Testis (tissue), 2 donors: ENCODE measurements at regions not wholly inside any gene's neighbourhood (a gene's known extent, or its start where the extent isn't known, plus 50 kb on each side); places are given as distances from the start of the nearest gene placed in this dataset.

Experiments used
- DNase-seq: peaks from one replicate; pipeline ENCODE4 v3.0.0-alpha.2; 2019
- H3K27ac ChIP-seq, 2 donors: fragments of 200-600 bp; sonication (generic); one replicate each; pipeline ENCODE4 v1.5.1; 2019
- H3K27me3 ChIP-seq: fragments of 200-600 bp; sonication (generic); one replicate; pipeline ENCODE4 v1.5.1; 2019
- H3K36me3 ChIP-seq: fragments of 200-600 bp; sonication (generic); one replicate; pipeline ENCODE4 v1.5.1; 2017; ENCODE audit warnings: low read depth; ENCODE audit errors: missing control alignments
- H3K4me1 ChIP-seq: fragments of 200-600 bp; sonication (generic); one replicate; pipeline ENCODE4 v1.5.1; 2019
- H3K4me3 ChIP-seq, 2 donors: fragments of 200-600 bp; sonication (generic); one replicate each; pipeline ENCODE4 v1.5.1; 2017 to 2019
- H3K9me3 ChIP-seq: fragments of 200-600 bp; sonication (generic); one replicate; pipeline ENCODE4 v1.5.1; 2017
- POLR2A ChIP-seq: fragments of 450-650 bp; IDR thresholded peaks from one replicate; pipeline ENCODE4 v1.6.1; 2017; ENCODE audit warnings: antibody characterized with exemption, mild to moderate bottlenecking, moderate library complexity
- WGBS, 2 donors: methylation state at CpG; one replicate each; pipeline ENCODE4 v1.1.5; 2018; 5-methylcytosine and 5-hydroxymethylcytosine counted together
- intact Hi-C: fragments of 100-400 bp; cut with DNase I; formaldehyde crosslinking; loops from one replicate; pipeline ENCODE4 v1.15.1; 2023; ENCODE audit warnings: low total_unique reads
- TF ChIP-seq, protein P1 (sequence below), 3 experiments: fragments of 450-650 bp in 2 of 3; fragments of 200-600 bp in 1 of 3; sonication (generic) in 1 of 3; IDR thresholded peaks; one replicate each; pipeline ENCODE4 v1.5.1; 2016 to 2019; ENCODE audit warnings: antibody characterized with exemption in 3 of 3, mild to moderate bottlenecking in 2 of 3, moderate library complexity in 1 of 3

DNA sequence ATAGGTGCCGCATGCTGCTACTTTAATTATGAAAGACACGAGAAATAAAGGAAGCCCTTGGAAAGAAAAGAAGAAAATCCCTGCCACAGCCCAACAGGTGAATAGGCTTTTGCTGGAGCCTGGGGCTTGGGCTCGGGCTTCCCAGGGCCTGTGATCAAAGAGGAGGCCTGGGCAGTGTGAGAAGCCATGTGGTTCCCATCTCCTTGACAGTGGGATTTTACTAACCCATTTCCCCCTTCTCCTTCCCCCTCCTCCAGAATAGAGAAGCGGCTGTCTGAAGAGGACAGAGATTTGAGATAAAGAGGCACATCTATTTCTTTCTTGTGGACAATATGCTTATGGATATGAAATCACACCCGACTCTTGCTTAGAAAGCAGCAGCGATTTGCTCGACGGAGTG lies 369.1 kb downstream of the MCTP2 start:
- Histone ChIP-seq H3K27ac (no peak overlapping the region), H3K4me3 (no peak overlapping the region), H3K27me3 (no peaks in the 10 kb centered on the region), H3K9me3 (no peaks in the 10 kb centered on the region), H3K4me1 (no peaks in the 10 kb centered on the region), H3K36me3 (no peaks in the 10 kb centered on the region)
- DNase-seq, result no peak
- no peak for TF ChIP-seq POLR2A
- TF ChIP-seq, protein P1, sequence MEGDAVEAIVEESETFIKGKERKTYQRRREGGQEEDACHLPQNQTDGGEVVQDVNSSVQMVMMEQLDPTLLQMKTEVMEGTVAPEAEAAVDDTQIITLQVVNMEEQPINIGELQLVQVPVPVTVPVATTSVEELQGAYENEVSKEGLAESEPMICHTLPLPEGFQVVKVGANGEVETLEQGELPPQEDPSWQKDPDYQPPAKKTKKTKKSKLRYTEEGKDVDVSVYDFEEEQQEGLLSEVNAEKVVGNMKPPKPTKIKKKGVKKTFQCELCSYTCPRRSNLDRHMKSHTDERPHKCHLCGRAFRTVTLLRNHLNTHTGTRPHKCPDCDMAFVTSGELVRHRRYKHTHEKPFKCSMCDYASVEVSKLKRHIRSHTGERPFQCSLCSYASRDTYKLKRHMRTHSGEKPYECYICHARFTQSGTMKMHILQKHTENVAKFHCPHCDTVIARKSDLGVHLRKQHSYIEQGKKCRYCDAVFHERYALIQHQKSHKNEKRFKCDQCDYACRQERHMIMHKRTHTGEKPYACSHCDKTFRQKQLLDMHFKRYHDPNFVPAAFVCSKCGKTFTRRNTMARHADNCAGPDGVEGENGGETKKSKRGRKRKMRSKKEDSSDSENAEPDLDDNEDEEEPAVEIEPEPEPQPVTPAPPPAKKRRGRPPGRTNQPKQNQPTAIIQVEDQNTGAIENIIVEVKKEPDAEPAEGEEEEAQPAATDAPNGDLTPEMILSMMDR (IDR thresholded peaks at IDR 0.05), result no peak
- 80 to 96% methylated on average over 8 of the region's 8 CpGs for WGBS, 2 donors
- intact Hi-C loops, result no loop called here

DNA sequence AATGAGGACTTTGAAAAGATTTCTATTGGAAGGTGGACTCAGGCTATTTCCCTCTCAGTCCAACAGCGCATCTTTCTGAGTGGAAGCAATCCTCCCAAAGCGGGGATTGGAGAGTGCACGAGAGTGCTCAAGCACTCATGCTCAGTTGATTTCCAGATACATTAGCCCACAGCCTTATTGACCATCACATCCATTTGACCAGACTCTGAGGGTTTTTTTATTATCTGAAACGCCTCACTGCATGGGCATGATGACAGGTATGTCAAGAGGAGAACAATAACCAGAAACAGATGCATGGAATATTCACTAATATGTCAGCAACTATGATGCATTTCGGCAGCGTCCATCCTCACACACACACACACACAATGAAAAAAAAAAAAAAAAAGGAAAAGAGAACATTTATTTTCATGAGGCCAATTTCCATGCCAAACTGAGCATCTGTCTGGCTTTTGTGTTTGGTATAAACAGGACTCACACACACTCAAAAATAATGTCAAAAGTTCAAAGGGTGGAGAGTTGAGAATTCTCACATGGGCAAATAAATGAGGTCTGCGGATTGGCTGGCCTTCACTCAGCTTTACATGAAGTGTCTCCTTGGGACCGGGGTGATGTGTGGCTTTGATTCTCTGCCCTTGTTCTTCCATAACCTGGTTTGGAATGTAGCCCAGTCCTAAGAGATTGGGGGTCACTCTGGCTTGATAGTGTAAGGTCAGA lies 371.6 kb downstream of the MCTP2 start:
- 68 to 69% methylated on average over 8 of the region's 8 CpGs for WGBS, 2 donors
- no peak for DNase-seq
- H3K9me3 ChIP-seq, result no peaks in the 10 kb centered on the region

DNA sequence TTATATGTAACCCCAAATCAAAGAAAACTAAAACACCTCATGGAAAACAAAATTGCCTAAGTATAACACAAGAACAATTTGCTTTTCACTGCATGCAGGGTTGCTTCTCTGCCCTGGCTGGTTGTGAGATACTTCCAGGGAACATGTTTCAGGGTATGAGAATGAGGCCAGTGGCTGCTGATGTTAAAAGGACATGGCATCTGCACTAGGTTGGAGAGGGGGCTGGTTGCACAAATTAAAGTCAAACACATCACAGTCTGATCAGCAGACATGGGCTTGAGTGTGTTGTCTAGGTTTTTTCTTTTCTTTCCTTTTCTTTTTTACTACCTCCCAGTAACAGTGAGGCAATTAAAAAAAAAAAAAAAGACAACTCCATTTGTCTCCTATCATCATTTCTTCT lies 374.9 kb downstream of the MCTP2 start:
- no peak overlapping the region for H3K27ac ChIP-seq

More for the DNA sequence above, 371.6 kb downstream of the MCTP2 start:
- H3K27me3 ChIP-seq, result no peaks in the 10 kb centered on the region
- intact Hi-C loops, result no loop called here
- no peak for TF ChIP-seq POLR2A
- TF ChIP-seq, protein P1 (IDR thresholded peaks at IDR 0.05), result no peak
- H3K27ac ChIP-seq, result no peak overlapping the region
- no peaks in the 10 kb centered on the region for H3K4me1 ChIP-seq
- no peak overlapping the region for H3K4me3 ChIP-seq
- H3K36me3 ChIP-seq, result no peaks in the 10 kb centered on the region

DNA sequence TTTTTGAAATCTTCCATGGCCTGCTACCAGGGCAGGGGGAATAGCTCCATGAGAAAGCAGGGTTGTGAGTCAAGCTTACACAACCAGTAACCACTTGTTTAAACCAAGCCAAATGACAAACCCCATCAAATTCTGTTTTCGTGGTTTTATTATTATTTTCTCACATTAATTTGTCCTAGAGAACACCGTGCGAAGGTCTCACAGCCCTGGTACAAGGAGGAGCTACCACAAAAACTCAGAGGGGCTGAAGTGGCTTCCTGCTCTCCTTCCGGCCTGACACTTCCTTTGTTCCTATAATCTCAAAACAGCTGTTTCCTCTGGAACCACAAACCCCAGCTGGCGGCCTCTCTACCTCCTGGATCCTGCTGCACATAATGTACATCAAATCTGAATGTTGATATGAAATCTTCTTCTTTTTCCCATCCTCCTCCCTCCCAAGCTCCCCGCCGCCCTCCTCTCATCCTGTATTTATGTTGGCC lies 375.9 kb downstream of the MCTP2 start:
- peak; percentile 18 for DNase-seq
- TF ChIP-seq POLR2A, result no peak
- TF ChIP-seq, protein P1 (IDR thresholded peaks at IDR 0.05), result no peak
- intact Hi-C loops, result no loop called here
- no peaks in the 10 kb centered on the region for H3K27me3 ChIP-seq
- H3K9me3 ChIP-seq, result no peaks in the 10 kb centered on the region
- 36 to 37% methylated on average over 7 of the region's 7 CpGs for WGBS, 2 donors
- H3K4me3 ChIP-seq, result no peak overlapping the region
- H3K36me3 ChIP-seq, result no peaks in the 10 kb centered on the region
- no peak overlapping the region for H3K27ac ChIP-seq
- H3K4me1 ChIP-seq, result no peaks in the 10 kb centered on the region

More for the DNA sequence above, 374.9 kb downstream of the MCTP2 start:
- no peaks in the 10 kb centered on the region for H3K4me1 ChIP-seq
- H3K4me3 ChIP-seq, result no peak overlapping the region
- no peak for DNase-seq
- H3K27me3 ChIP-seq, result no peaks in the 10 kb centered on the region
- H3K36me3 ChIP-seq, result no peaks in the 10 kb centered on the region
- no peaks in the 10 kb centered on the region for H3K9me3 ChIP-seq
- TF ChIP-seq POLR2A, result no peak
- TF ChIP-seq, protein P1 (IDR thresholded peaks at IDR 0.05), result no peak
- intact Hi-C loops, result no loop called here

DNA sequence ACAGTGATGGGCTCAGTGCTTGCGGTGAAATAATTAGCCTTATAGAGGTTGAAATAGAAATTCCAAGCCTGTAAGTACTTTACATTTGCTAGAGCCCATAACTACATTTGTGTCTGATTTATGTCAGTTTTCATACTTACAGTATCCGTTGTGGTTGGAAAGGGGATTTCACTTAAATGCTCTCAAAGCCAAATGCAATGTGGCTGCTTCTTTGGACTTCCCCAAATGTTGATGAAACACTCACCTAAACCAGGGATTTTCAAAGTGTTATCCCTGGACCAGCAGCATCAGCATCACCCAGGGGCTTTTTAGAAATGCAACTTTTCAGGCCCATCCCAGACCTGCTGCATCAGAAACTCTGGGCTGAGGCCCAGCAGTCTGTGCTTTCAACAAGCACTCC lies 378.7 kb downstream of the MCTP2 start:
- no peaks in the 10 kb centered on the region for H3K27me3 ChIP-seq
- intact Hi-C loops, result no loop called here
- H3K4me3 ChIP-seq, result no peak overlapping the region
- no peaks in the 10 kb centered on the region for H3K4me1 ChIP-seq
- no peak for DNase-seq
- 41 to 43% methylated on average over 2 of the region's 2 CpGs for WGBS, 2 donors
- no peak overlapping the region for H3K27ac ChIP-seq
- no peak for TF ChIP-seq POLR2A
- TF ChIP-seq, protein P1 (IDR thresholded peaks at IDR 0.05), result no peak
- H3K36me3 ChIP-seq, result no peaks in the 10 kb centered on the region
- H3K9me3 ChIP-seq, result no peaks in the 10 kb centered on the region
